K562 (cell line): ENCODE measurements at regions not wholly inside any gene's neighbourhood (a gene's known extent, or its start where the extent isn't known, plus 50 kb on each side); places are given as distances from the start of the nearest gene placed in this dataset.

Experiments
- ATAC-seq: fragments of 200-7000 bp; cut with Tn5 transposase; 3 replicates; pipeline ENCODE4 v1.9.1; 2020; ENCODE audit warnings: moderate library complexity
- BruUV-seq: library from RNA; stranded (reverse); fragments of 400-500 nt; replicated peaks from 2 replicates; lab custom pipeline; 2021; lab: Mats Ljungman, UMichigan
- CTCF ChIA-PET: fragments of 300-600 bp; formaldehyde crosslinking; extraction: SDS; loops from one replicate; lab custom pipeline; 2021; ENCODE audit warnings: low intra/inter-chr PET ratio; lab: Yijun Ruan, JAX
- POLR2A ChIA-PET: fragments of 300-600, 350-650 bp; sonication (Branson Sonifier 250); formaldehyde crosslinking; extraction: SDS; loops from one replicate; lab custom pipeline; 2021; ENCODE audit warnings: antibody characterized with exemption, inconsistent platforms; lab: Yijun Ruan, JAX
- DNase-seq, 4 experiments: peaks; one replicate each; pipeline versions ENCODE4 v3.0.0 to v3.0.0-alpha.2; 2011 to 2018; ENCODE audit warnings: low spot score in 3 of 4, mixed read lengths in 3 of 4; ENCODE audit errors: extremely low read depth in 1 of 4
- FAIRE-seq: peaks from 2 replicates; lab custom pipeline; 2011; peaks lifted over from hg19 to GRCh38; lab: Jason Lieb, UNC
- H2AFZ ChIP-seq: 2 replicates; pipeline ENCODE4 v1.6.0; 2011; ENCODE audit warnings: low read depth, low read length, control low read depth, inconsistent platforms
- H3K27ac ChIP-seq: fragments of 200-600 bp; 3 replicates; pipeline ENCODE4 v1.8.0; 2011; ENCODE audit warnings: low read depth, mild to moderate bottlenecking, control low read depth, inconsistent platforms, low read length, moderate library complexity, mixed read lengths; ENCODE audit errors: extremely low read depth
- H3K27me3 ChIP-seq, 2 experiments: fragments of 300-600 bp in 1 of 2; 2 replicates in 1 of 2; 3 replicates in 1 of 2; pipeline versions ENCODE4 v1.6.0 to v1.8.0; 2011; ENCODE audit warnings: inconsistent platforms in 2 of 2, low read length in 2 of 2, mild to moderate bottlenecking in 1 of 2, mixed read lengths in 1 of 2, moderate library complexity in 1 of 2; ENCODE audit not compliant: control insufficient read depth in 2 of 2, insufficient read depth in 2 of 2
- H3K36me3 ChIP-seq: fragments of 300-600 bp; 3 replicates; pipeline ENCODE4 v1.8.0; 2011; ENCODE audit warnings: mild to moderate bottlenecking, low read length, inconsistent platforms; ENCODE audit not compliant: control insufficient read depth, insufficient read depth
- H3K4me1 ChIP-seq, 2 experiments: fragments of 200-600 bp in 1 of 2; replicated peaks in 1 of 2; 2 replicates in 1 of 2; 3 replicates in 1 of 2; pipeline versions ENCODE4 v1.5.1 to v1.8.0; 2011; ENCODE audit warnings: inconsistent platforms in 2 of 2, low read length in 2 of 2, mild to moderate bottlenecking in 1 of 2, mixed read lengths in 1 of 2, moderate library complexity in 1 of 2; ENCODE audit not compliant: control insufficient read depth in 2 of 2, insufficient read depth in 2 of 2
- H3K4me2 ChIP-seq: 2 replicates; pipeline ENCODE4 v1.6.1; 2011; ENCODE audit warnings: low read length, control low read depth, inconsistent platforms, mixed read lengths; ENCODE audit not compliant: insufficient read depth
- H3K4me3 ChIP-seq: fragments of 200-600 bp; sonication (generic), shearing (Covaris generic); 2 replicates; pipeline ENCODE4 v1.5.1; 2016; ENCODE audit warnings: control low read depth, inconsistent platforms
- H3K79me2 ChIP-seq: fragments of 200-600 bp; 3 replicates; pipeline ENCODE4 v1.8.0; 2011; ENCODE audit warnings: low read length, inconsistent platforms; ENCODE audit not compliant: control insufficient read depth, insufficient read depth
- H3K9ac ChIP-seq, 2 experiments: 2 replicates each; pipeline versions ENCODE4 v1.6.0 to v1.6.1; 2011; ENCODE audit warnings: low read depth in 2 of 2, low read length in 2 of 2, control low read depth in 1 of 2, inconsistent platforms in 1 of 2, mild to moderate bottlenecking in 1 of 2, mixed read lengths in 1 of 2; ENCODE audit not compliant: insufficient read depth in 1 of 2
- H3K9me1 ChIP-seq: one replicate; pipeline ENCODE4 v1.6.0; 2011; ENCODE audit warnings: inconsistent platforms, mild to moderate bottlenecking, low read length, moderate library complexity; ENCODE audit not compliant: control insufficient read depth, insufficient read depth
- H3K9me3 ChIP-seq: replicated peaks from 2 replicates; pipeline ENCODE4 v1.5.1; 2011; ENCODE audit warnings: low read depth, low read length, inconsistent platforms; ENCODE audit not compliant: control insufficient read depth, insufficient read depth
- H4K20me1 ChIP-seq: replicated peaks from 2 replicates; pipeline ENCODE4 v1.6.1; 2011; ENCODE audit warnings: low read length, inconsistent platforms, mixed read lengths; ENCODE audit not compliant: control insufficient read depth, insufficient read depth
- JUN ChIP-seq, 2 experiments: sonication (generic) in 1 of 2; formaldehyde crosslinking in 1 of 2; IDR thresholded peaks; 2 replicates each; pipeline versions ENCODE4 v1.6.1 to v1.8.0; 2012 to 2022; ENCODE audit warnings: borderline replicate concordance in 2 of 2, mild to moderate bottlenecking in 2 of 2, improper control_type of control experiment in 1 of 2, low read depth in 1 of 2, low read length in 1 of 2, missing genetic modification reagents in 1 of 2
- MNT ChIP-seq, 2 experiments: fragments of 450-650 bp; conservative IDR thresholded peaks; 2 replicates each; pipeline ENCODE4 v1.6.1; 2017; ENCODE audit warnings: mild to moderate bottlenecking in 2 of 2, moderate library complexity in 2 of 2
- NCOR1 ChIP-seq: fragments of 450-650 bp; IDR thresholded peaks from 2 replicates; pipeline ENCODE4 v1.6.1; 2016; ENCODE audit warnings: mild to moderate bottlenecking, moderate library complexity
- RBM22 ChIP-seq: fragments of 200-400 bp; formaldehyde crosslinking; IDR thresholded peaks from 2 replicates; pipeline ENCODE4 v1.6.1; 2018; ENCODE audit warnings: low read length, low read depth; ENCODE audit not compliant: poor library complexity, severe bottlenecking
- SMARCA4 ChIP-seq: fragments of 450-650 bp; IDR thresholded peaks from 2 replicates; pipeline ENCODE4 v1.6.1; 2016
- U2AF2 ChIP-seq: fragments of 200-400 bp; formaldehyde crosslinking; optimal IDR thresholded peaks from 2 replicates; pipeline ENCODE3; 2017; ENCODE audit warnings: low read depth, mild to moderate bottlenecking, low read length
- ZBTB1 ChIP-seq: sonication (generic); formaldehyde crosslinking; IDR thresholded peaks from 2 replicates; pipeline ENCODE4 v1.8.1; 2023; ENCODE audit warnings: missing genetic modification reagents, low read depth, mild to moderate bottlenecking, borderline replicate concordance
- ZHX1 ChIP-seq: fragments of 150-350 bp; conservative IDR thresholded peaks from 2 replicates; pipeline ENCODE4 v1.6.1; 2014; ENCODE audit warnings: low read length
- ZNF407 ChIP-seq: fragments of 450-650 bp; IDR thresholded peaks from 2 replicates; pipeline ENCODE4 v1.6.1; 2016; ENCODE audit warnings: low read depth
- WGBS: fragments of 100-300 bp; shearing (Covaris generic); methylation state at CpG from one replicate; pipeline ENCODE4 v1.1.6; 2016; ENCODE audit warnings: low coverage, mixed read lengths; ENCODE audit not compliant: insufficient coverage; ENCODE audit errors: missing lambda C conversion rate; 5-methylcytosine and 5-hydroxymethylcytosine counted together
- in situ Hi-C: fragments of 300-500 bp; cut with MboI; formaldehyde crosslinking; loops from 4 replicates; pipeline ENCODE4 v1.15.0; 2018; ENCODE audit warnings: inconsistent platforms, mixed read lengths
- intact Hi-C: fragments of 100-400 bp; cut with micrococcal nuclease; formaldehyde crosslinking; loops from 2 replicates; pipeline ENCODE4 v1.14.2; 2022

DNA sequence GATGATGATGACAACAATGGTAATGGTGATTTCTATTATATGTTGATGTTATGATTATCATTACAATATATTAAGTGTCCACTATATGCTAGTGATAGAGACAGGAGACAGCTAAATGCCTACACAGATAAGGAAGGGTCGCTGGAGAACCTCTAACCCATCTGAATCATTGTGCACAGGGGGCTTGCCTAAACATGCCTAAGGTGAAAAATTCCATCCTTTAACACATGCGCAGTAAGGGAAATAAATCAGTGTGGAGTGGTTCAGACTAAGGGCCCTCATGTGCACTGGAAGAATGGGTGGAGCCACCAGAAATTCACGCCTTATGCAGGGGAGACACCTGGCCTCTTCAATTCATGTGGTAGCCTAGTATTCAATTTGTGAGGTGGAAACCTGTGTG lies 120.4 kb downstream of the TPBG start:
- ATAC-seq (no peak), DNase-seq (no peak), FAIRE-seq (no peak)
- no peaks in the 10 kb centered on the region for H3K36me3 ChIP-seq
- in situ Hi-C loops (no loop called here), intact Hi-C loops (no loop called here)
- H2AFZ ChIP-seq = no peak overlapping the region
- no peak overlapping the region for H3K4me3 ChIP-seq
- ChIA-PET POLR2A (no interaction called here), CTCF (no interaction called here)
- WGBS = 0% methylated on average over 3 of the region's 3 CpGs
- no peak overlapping the region for H3K9ac ChIP-seq
- H3K9me1 ChIP-seq = no peaks in the 10 kb centered on the region
- H4K20me1 ChIP-seq = no peaks in the 10 kb centered on the region
- H3K27ac ChIP-seq = no peak overlapping the region
- no peak overlapping the region for H3K4me2 ChIP-seq
- no peaks in the 10 kb centered on the region for H3K27me3 ChIP-seq
- no peaks in the 10 kb centered on the region for H3K4me1 ChIP-seq
- H3K79me2 ChIP-seq = no peaks in the 10 kb centered on the region
- H3K9me3 ChIP-seq = no peaks in the 10 kb centered on the region
- BruUV-seq = no TSS peak
- TF ChIP-seq NCOR1 (no peak), JUN (IDR thresholded peaks at IDR 0.05; ENCODE audit: borderline replicate concordance, low read depth, low read length) (no peak), JUN (CRISPR knock-in tag; IDR thresholded peaks at IDR 0.05; ENCODE audit: borderline replicate concordance) (no peak), ZNF407 (no peak), MNT (conservative IDR thresholded peaks at IDR 0.05) (no peak), ZHX1 (no peak), RBM22 (no peak), SMARCA4 (no peak), ZBTB1 (CRISPR knock-in tag) (no peak), U2AF2 (no peak)
